GM23338 (cell line): ENCODE measurements at regions not wholly inside any gene's neighbourhood (a gene's known extent, or its start where the extent isn't known, plus 50 kb on each side); places are given as distances from the start of the nearest gene placed in this dataset.

Experiments
- ATAC-seq: fragments of 200-7000 bp; cut with Tn5 transposase; 3 replicates; pipeline ENCODE4 v1.9.1; 2020
- DNase-seq: peaks from one replicate; pipeline ENCODE4 v3.0.0-alpha.2; 2015; ENCODE audit warnings: low spot score
- H2AFZ ChIP-seq: fragments of 200-600 bp; sonication (generic); 2 replicates; pipeline ENCODE4 v1.8.0; 2016; ENCODE audit warnings: antibody characterized with exemption, mild to moderate bottlenecking, moderate library complexity
- H3F3A ChIP-seq: fragments of 200-600 bp; sonication (generic); replicated peaks from 2 replicates; pipeline ENCODE4 v1.8.0; 2017; ENCODE audit warnings: antibody characterized with exemption, mixed run types, low read depth
- H3K27ac ChIP-seq: fragments of 200-600 bp; sonication (generic); 2 replicates; pipeline ENCODE4 v1.6.1; 2016; ENCODE audit warnings: low read depth
- H3K27me3 ChIP-seq: fragments of 200-600 bp; sonication (generic); 2 replicates; pipeline ENCODE4 v1.8.0; 2016; ENCODE audit warnings: mild to moderate bottlenecking, mixed run types, moderate library complexity; ENCODE audit not compliant: insufficient read depth
- H3K36me3 ChIP-seq: fragments of 200-600 bp; sonication (generic); 2 replicates; pipeline ENCODE4 v1.8.0; 2016; ENCODE audit warnings: mild to moderate bottlenecking; ENCODE audit not compliant: insufficient read depth
- H3K4me1 ChIP-seq: fragments of 200-600 bp; sonication (generic); 2 replicates; pipeline ENCODE4 v1.8.0; 2016; ENCODE audit warnings: mild to moderate bottlenecking, moderate library complexity; ENCODE audit not compliant: insufficient read depth
- H3K4me2 ChIP-seq: fragments of 200-600 bp; sonication (generic); 2 replicates; pipeline ENCODE4 v1.7.1; 2017; ENCODE audit warnings: mixed run types
- H3K4me3 ChIP-seq: fragments of 200-600 bp; sonication (generic); 2 replicates; pipeline ENCODE4 v1.6.1; 2016; ENCODE audit warnings: mixed run types
- H3K79me2 ChIP-seq: fragments of 200-600 bp; sonication (generic); replicated peaks from 2 replicates; pipeline ENCODE4 v1.8.0; 2017; ENCODE audit warnings: mild to moderate bottlenecking; ENCODE audit not compliant: insufficient read depth
- H3K9me2 ChIP-seq: fragments of 200-600 bp; sonication (generic); 2 replicates; pipeline ENCODE4 v1.8.0; 2017; ENCODE audit not compliant: insufficient read depth
- H4K20me1 ChIP-seq: fragments of 200-600 bp; sonication (generic); replicated peaks from 2 replicates; pipeline ENCODE4 v1.8.0; 2017; ENCODE audit warnings: mild to moderate bottlenecking; ENCODE audit not compliant: insufficient read depth
- H3K27ac Mint-ChIP-seq: 2 replicates; pipeline ENCODE4 v1.8.0; 2020; ENCODE audit warnings: inconsistent platforms, mild to moderate bottlenecking, moderate library complexity, mixed read lengths
- H3K27me3 Mint-ChIP-seq: 3 replicates; pipeline ENCODE4 v1.8.0; 2022; ENCODE audit warnings: low read depth, mild to moderate bottlenecking, moderate library complexity, mixed read lengths, inconsistent platforms; ENCODE audit not compliant: insufficient read depth, poor library complexity
- H3K36me3 Mint-ChIP-seq: 3 replicates; pipeline ENCODE4 v1.8.0; 2021; ENCODE audit warnings: low read depth, mild to moderate bottlenecking, inconsistent platforms, moderate library complexity, mixed read lengths
- H3K4me1 Mint-ChIP-seq: 3 replicates; pipeline ENCODE4 v1.8.0; 2020; ENCODE audit warnings: mild to moderate bottlenecking, inconsistent platforms, mixed read lengths
- H3K4me3 Mint-ChIP-seq: 3 replicates; pipeline ENCODE4 v1.8.0; 2021; ENCODE audit warnings: moderate library complexity, mild to moderate bottlenecking, inconsistent platforms, mixed read lengths
- H3K9me3 Mint-ChIP-seq: 3 replicates; pipeline ENCODE4 v1.8.0; 2020; ENCODE audit warnings: moderate library complexity, mild to moderate bottlenecking, inconsistent platforms, mixed read lengths
- JUNB ChIP-seq: IDR thresholded peaks from one replicate; pipeline ENCODE4 v1.6.1; 2016; ENCODE audit warnings: antibody characterized with exemption; ENCODE audit not compliant: unreplicated experiment
- NANOG ChIP-seq: IDR thresholded peaks from 2 replicates; pipeline ENCODE4 v1.6.1; 2016; ENCODE audit warnings: antibody characterized with exemption, borderline replicate concordance
- POLR2AphosphoS5 ChIP-seq: IDR thresholded peaks from 2 replicates; pipeline ENCODE4 v1.6.1; 2016; ENCODE audit warnings: antibody characterized with exemption, low read depth
- ZNF114 ChIP-seq: fragments of 250-450 bp; sonication (Bioruptor Pico); IDR thresholded peaks from 2 replicates; pipeline ENCODE4 v1.5.0; 2020; ENCODE audit warnings: mild to moderate bottlenecking, moderate library complexity
- ZNF331 ChIP-seq: fragments of 250-450 bp; sonication (Bioruptor Pico); IDR thresholded peaks from 2 replicates; pipeline ENCODE4 v1.5.0; 2020; ENCODE audit warnings: low read depth, mild to moderate bottlenecking, moderate library complexity
- TF ChIP-seq, protein P1 (sequence below): fragments of 250-450 bp; sonication (Bioruptor Pico); IDR thresholded peaks from 2 replicates; pipeline ENCODE4 v1.5.0; 2020; ENCODE audit warnings: mild to moderate bottlenecking, moderate library complexity
- TF ChIP-seq, protein P2 (sequence below): IDR thresholded peaks from one replicate; pipeline ENCODE4 v1.6.1; 2018; ENCODE audit warnings: antibody characterized with exemption; ENCODE audit not compliant: unreplicated experiment

- Histone ChIP-seq H3K9me2 (no peaks in the 10 kb centered on the region), H3K27me3 (no peaks in the 10 kb centered on the region), H3F3A (no peaks in the 10 kb centered on the region), H2AFZ (no peak overlapping the region), H3K4me2 (no peak overlapping the region), H3K27ac (no peak overlapping the region), H4K20me1 (no peaks in the 10 kb centered on the region), H3K4me1 (no peaks in the 10 kb centered on the region), H3K36me3 (no peaks in the 10 kb centered on the region), H3K79me2 (no peaks in the 10 kb centered on the region), H3K4me3 (no peak overlapping the region)
- Mint-ChIP-seq H3K36me3 (peaks cover 3% of the 10 kb centered on the region; the same call in 1 of the 3 replicates), H3K27me3 (no peaks in the 10 kb centered on the region), H3K27ac (no peak overlapping the region), H3K4me3 (no peak overlapping the region), H3K9me3 (peaks cover 63% of the 10 kb centered on the region), H3K4me1 (no peaks in the 10 kb centered on the region)
- DNase-seq (no peak), ATAC-seq (no peak)
- TF ChIP-seq POLR2AphosphoS5 (no peak), NANOG (no peak), ZNF114 (CRISPR knock-in tag) (no peak), JUNB (no peak), ZNF331 (no peak)
- TF ChIP-seq, protein P1, sequence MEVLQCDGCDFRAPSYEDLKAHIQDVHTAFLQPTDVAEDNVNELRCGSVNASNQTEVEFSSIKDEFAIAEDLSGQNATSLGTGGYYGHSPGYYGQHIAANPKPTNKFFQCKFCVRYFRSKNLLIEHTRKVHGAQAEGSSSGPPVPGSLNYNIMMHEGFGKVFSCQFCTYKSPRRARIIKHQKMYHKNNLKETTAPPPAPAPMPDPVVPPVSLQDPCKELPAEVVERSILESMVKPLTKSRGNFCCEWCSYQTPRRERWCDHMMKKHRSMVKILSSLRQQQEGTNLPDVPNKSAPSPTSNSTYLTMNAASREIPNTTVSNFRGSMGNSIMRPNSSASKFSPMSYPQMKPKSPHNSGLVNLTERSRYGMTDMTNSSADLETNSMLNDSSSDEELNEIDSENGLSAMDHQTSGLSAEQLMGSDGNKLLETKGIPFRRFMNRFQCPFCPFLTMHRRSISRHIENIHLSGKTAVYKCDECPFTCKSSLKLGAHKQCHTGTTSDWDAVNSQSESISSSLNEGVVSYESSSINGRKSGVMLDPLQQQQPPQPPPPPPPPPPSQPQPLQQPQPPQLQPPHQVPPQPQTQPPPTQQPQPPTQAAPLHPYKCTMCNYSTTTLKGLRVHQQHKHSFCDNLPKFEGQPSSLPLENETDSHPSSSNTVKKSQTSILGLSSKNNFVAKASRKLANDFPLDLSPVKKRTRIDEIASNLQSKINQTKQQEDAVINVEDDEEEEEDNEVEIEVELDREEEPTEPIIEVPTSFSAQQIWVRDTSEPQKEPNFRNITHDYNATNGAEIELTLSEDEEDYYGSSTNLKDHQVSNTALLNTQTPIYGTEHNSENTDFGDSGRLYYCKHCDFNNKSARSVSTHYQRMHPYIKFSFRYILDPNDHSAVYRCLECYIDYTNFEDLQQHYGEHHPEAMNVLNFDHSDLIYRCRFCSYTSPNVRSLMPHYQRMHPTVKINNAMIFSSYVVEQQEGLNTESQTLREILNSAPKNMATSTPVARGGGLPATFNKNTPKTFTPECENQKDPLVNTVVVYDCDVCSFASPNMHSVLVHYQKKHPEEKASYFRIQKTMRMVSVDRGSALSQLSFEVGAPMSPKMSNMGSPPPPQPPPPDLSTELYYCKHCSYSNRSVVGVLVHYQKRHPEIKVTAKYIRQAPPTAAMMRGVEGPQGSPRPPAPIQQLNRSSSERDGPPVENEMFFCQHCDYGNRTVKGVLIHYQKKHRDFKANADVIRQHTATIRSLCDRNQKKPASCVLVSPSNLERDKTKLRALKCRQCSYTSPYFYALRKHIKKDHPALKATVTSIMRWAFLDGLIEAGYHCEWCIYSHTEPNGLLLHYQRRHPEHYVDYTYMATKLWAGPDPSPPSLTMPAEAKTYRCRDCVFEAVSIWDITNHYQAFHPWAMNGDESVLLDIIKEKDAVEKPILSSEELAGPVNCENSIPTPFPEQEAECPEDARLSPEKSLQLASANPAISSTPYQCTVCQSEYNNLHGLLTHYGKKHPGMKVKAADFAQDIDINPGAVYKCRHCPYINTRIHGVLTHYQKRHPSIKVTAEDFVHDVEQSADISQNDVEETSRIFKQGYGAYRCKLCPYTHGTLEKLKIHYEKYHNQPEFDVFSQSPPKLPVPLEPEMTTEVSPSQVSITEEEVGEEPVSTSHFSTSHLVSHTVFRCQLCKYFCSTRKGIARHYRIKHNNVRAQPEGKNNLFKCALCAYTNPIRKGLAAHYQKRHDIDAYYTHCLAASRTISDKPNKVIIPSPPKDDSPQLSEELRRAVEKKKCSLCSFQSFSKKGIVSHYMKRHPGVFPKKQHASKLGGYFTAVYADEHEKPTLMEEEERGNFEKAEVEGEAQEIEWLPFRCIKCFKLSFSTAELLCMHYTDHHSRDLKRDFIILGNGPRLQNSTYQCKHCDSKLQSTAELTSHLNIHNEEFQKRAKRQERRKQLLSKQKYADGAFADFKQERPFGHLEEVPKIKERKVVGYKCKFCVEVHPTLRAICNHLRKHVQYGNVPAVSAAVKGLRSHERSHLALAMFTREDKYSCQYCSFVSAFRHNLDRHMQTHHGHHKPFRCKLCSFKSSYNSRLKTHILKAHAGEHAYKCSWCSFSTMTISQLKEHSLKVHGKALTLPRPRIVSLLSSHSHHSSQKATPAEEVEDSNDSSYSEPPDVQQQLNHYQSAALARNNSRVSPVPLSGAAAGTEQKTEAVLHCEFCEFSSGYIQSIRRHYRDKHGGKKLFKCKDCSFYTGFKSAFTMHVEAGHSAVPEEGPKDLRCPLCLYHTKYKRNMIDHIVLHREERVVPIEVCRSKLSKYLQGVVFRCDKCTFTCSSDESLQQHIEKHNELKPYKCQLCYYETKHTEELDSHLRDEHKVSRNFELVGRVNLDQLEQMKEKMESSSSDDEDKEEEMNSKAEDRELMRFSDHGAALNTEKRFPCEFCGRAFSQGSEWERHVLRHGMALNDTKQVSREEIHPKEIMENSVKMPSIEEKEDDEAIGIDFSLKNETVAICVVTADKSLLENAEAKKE (CRISPR knock-in tag), result no peak
- TF ChIP-seq, protein P2, sequence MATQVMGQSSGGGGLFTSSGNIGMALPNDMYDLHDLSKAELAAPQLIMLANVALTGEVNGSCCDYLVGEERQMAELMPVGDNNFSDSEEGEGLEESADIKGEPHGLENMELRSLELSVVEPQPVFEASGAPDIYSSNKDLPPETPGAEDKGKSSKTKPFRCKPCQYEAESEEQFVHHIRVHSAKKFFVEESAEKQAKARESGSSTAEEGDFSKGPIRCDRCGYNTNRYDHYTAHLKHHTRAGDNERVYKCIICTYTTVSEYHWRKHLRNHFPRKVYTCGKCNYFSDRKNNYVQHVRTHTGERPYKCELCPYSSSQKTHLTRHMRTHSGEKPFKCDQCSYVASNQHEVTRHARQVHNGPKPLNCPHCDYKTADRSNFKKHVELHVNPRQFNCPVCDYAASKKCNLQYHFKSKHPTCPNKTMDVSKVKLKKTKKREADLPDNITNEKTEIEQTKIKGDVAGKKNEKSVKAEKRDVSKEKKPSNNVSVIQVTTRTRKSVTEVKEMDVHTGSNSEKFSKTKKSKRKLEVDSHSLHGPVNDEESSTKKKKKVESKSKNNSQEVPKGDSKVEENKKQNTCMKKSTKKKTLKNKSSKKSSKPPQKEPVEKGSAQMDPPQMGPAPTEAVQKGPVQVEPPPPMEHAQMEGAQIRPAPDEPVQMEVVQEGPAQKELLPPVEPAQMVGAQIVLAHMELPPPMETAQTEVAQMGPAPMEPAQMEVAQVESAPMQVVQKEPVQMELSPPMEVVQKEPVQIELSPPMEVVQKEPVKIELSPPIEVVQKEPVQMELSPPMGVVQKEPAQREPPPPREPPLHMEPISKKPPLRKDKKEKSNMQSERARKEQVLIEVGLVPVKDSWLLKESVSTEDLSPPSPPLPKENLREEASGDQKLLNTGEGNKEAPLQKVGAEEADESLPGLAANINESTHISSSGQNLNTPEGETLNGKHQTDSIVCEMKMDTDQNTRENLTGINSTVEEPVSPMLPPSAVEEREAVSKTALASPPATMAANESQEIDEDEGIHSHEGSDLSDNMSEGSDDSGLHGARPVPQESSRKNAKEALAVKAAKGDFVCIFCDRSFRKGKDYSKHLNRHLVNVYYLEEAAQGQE, result no peak
Observed at GRCh38 chrX:66399273-66399672, 235.2 kb downstream of the HEPH start.
